ENCODE measurements at regions not wholly inside any gene's neighbourhood (a gene's known extent, or its start where the extent isn't known, plus 50 kb on each side); places are given as distances from the start of the nearest gene placed in this dataset.

- no peak for TF ChIP-seq POLR2AphosphoS5 (IDR thresholded peaks at IDR 0.05)
- TF ChIP-seq POLR2A (IDR thresholded peaks at IDR 0.05), result no peak
- TF ChIP-seq, protein P1, sequence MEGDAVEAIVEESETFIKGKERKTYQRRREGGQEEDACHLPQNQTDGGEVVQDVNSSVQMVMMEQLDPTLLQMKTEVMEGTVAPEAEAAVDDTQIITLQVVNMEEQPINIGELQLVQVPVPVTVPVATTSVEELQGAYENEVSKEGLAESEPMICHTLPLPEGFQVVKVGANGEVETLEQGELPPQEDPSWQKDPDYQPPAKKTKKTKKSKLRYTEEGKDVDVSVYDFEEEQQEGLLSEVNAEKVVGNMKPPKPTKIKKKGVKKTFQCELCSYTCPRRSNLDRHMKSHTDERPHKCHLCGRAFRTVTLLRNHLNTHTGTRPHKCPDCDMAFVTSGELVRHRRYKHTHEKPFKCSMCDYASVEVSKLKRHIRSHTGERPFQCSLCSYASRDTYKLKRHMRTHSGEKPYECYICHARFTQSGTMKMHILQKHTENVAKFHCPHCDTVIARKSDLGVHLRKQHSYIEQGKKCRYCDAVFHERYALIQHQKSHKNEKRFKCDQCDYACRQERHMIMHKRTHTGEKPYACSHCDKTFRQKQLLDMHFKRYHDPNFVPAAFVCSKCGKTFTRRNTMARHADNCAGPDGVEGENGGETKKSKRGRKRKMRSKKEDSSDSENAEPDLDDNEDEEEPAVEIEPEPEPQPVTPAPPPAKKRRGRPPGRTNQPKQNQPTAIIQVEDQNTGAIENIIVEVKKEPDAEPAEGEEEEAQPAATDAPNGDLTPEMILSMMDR (IDR thresholded peaks at IDR 0.05), result peak in 3 of 4 experiments; percentile 31 to 50 (median 43)
- TF ChIP-seq EP300 (IDR thresholded peaks at IDR 0.05), result no peak
Observed at GRCh38 chr2:33673937-33674336, 74.8 kb upstream of the FAM98A start.
